A673 (cell line): ENCODE measurements at regions not wholly inside any gene's neighbourhood (a gene's known extent, or its start where the extent isn't known, plus 50 kb on each side); places are given as distances from the start of the nearest gene placed in this dataset.

Experiments
- BruUV-seq: library from RNA; stranded (reverse); fragments of 400-500 nt; replicated peaks from 2 replicates; lab custom pipeline; 2021; lab: Mats Ljungman, UMichigan
- CTCF ChIA-PET: fragments of 300-600 bp; sonication (Branson Sonifier 250); formaldehyde crosslinking; loops from one replicate; lab custom pipeline; 2022; ENCODE audit warnings: antibody characterized with exemption; lab: Charles Lee
- POLR2A ChIA-PET: fragments of 300-600 bp; sonication (Branson Sonifier 250); formaldehyde crosslinking; loops from one replicate; lab custom pipeline; 2022; ENCODE audit warnings: antibody characterized with exemption; ENCODE audit not compliant: low non-redundant PET; lab: Charles Lee
- DNase-seq: peaks from one replicate; pipeline ENCODE4 v3.0.0-alpha.2; 2015; ENCODE audit warnings: low spot score
- H3K27ac ChIP-seq: fragments of 200-600 bp; sonication (generic); 2 replicates; pipeline ENCODE4 v1.5.1; 2016; ENCODE audit warnings: mixed run types, low read depth, mild to moderate bottlenecking, mixed read lengths, antibody characterized with exemption, low read length; ENCODE audit not compliant: poor library complexity, severe bottlenecking
- H3K27me3 ChIP-seq: fragments of 200-600 bp; sonication (generic); replicated peaks from 2 replicates; pipeline ENCODE4 v1.6.1; 2017; ENCODE audit warnings: mixed run types, low read depth, mild to moderate bottlenecking, mixed read lengths, antibody characterized with exemption, low read length; ENCODE audit not compliant: insufficient read depth, poor library complexity
- H3K36me3 ChIP-seq: fragments of 200-600 bp; sonication (generic); 2 replicates; pipeline ENCODE4 v1.6.1; 2016; ENCODE audit warnings: mixed run types, mild to moderate bottlenecking, mixed read lengths, antibody characterized with exemption, low read length; ENCODE audit not compliant: insufficient read depth, poor library complexity, severe bottlenecking
- H3K4me1 ChIP-seq: fragments of 200-600 bp; sonication (generic); 2 replicates; pipeline ENCODE4 v1.6.1; 2017; ENCODE audit warnings: mixed run types, mild to moderate bottlenecking, mixed read lengths, antibody characterized with exemption, low read length; ENCODE audit not compliant: insufficient read depth, poor library complexity, severe bottlenecking
- H3K4me3 ChIP-seq: fragments of 200-600 bp; sonication (generic); 2 replicates; pipeline ENCODE4 v1.5.1; 2016; ENCODE audit warnings: low read depth, mixed run types, mild to moderate bottlenecking, mixed read lengths, low read length; ENCODE audit not compliant: poor library complexity, severe bottlenecking
- H3K9me3 ChIP-seq: fragments of 200-600 bp; sonication (generic); 2 replicates; pipeline ENCODE4 v1.6.1; 2016; ENCODE audit warnings: mixed run types, low read depth, mild to moderate bottlenecking, mixed read lengths, antibody characterized with exemption, low read length; ENCODE audit not compliant: poor library complexity, severe bottlenecking
- CTCF ChIP-seq: fragments of 300-800, 200-600 bp; sonication (generic); conservative IDR thresholded peaks from 2 replicates; pipeline ENCODE4 v1.5.1; 2017; ENCODE audit warnings: low read depth, mild to moderate bottlenecking, antibody characterized with exemption, low read length, moderate library complexity, mixed read lengths
- EZH2 ChIP-seq: fragments of 200-600 bp; sonication (generic); IDR thresholded peaks from 2 replicates; pipeline ENCODE4 v1.6.1; 2017; ENCODE audit warnings: borderline replicate concordance, low read depth, mild to moderate bottlenecking, mixed read lengths, antibody characterized with exemption, low read length; ENCODE audit not compliant: poor library complexity, severe bottlenecking
- intact Hi-C: fragments of 100-400 bp; cut with micrococcal nuclease; formaldehyde crosslinking; loops from one replicate; pipeline ENCODE4 v1.10.0; 2022; ENCODE audit not compliant: unreplicated experiment

GRCh38 chr7:86202833-86203232, 440.9 kb upstream of the GRM3 start:
- DNase-seq = no peak
- BruUV-seq = no TSS peak
- intact Hi-C loops = no loop called here
- Histone ChIP-seq H3K4me1 (no peaks in the 10 kb centered on the region), H3K27me3 (no peaks in the 10 kb centered on the region), H3K27ac (no peak overlapping the region), H3K9me3 (no peaks in the 10 kb centered on the region), H3K36me3 (no peaks in the 10 kb centered on the region), H3K4me3 (no peak overlapping the region)
- POLR2A ChIA-PET = no interaction called here
- CTCF ChIA-PET = no interaction called here
- TF ChIP-seq CTCF (no peak), EZH2 (no peak)

GRCh38 chr7:86201767-86202166, 441.9 kb upstream of the GRM3 start:
- no TSS peak for BruUV-seq
- intact Hi-C loops = no loop called here
- Histone ChIP-seq H3K36me3 (no peaks in the 10 kb centered on the region), H3K9me3 (no peaks in the 10 kb centered on the region), H3K27me3 (no peaks in the 10 kb centered on the region), H3K4me3 (no peak overlapping the region), H3K27ac (no peak overlapping the region), H3K4me1 (no peaks in the 10 kb centered on the region)
- CTCF ChIA-PET = no interaction called here
- POLR2A ChIA-PET = no interaction called here
- TF ChIP-seq CTCF = no peak
- DNase-seq = no peak

DNA sequence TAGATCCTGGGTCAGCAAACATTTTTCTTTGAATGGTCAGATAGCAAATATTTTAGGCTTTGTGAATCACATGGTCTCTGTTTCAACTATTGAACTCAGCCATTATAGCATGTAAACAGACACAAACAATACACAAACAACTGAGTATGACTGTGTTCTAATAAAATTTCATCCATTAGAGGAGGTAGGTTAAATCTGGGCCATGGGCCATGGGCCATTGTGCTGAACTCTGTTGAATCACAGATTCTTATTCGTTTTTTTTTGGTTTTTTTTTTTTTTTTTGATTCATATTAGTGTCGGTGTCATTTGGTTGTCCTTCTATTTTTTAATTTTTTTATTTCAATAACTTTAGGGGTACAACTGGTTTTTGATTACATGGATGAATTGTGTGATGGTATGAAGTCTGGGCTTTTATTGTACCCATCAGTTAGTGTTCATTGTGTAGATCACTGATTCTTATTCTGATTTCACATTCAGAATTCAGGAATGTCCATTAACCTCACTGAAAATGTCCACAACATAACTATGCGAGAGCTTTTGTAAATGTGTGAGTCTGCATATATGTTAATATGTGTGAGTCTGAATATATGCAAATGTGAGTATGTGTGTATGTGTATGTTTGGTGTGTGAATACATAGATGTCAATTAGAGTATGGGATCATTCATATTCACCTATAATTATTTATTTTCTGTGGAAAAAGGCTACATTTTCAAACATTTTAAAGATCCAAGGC, 443.7 kb upstream of the GRM3 start:
- no peaks in the 10 kb centered on the region for H3K4me1 ChIP-seq
- BruUV-seq = no TSS peak
- intact Hi-C loops = no loop called here
- no peak overlapping the region for H3K27ac ChIP-seq
- TF ChIP-seq EZH2 (no peak), CTCF (no peak)
- POLR2A ChIA-PET = no interaction called here
- no peaks in the 10 kb centered on the region for H3K36me3 ChIP-seq
- H3K4me3 ChIP-seq = no peak overlapping the region
- no peak for DNase-seq
- no peaks in the 10 kb centered on the region for H3K9me3 ChIP-seq
- CTCF ChIA-PET = no interaction called here
- no peaks in the 10 kb centered on the region for H3K27me3 ChIP-seq
